ENCODE measurements at regions not wholly inside any gene's neighbourhood (a gene's known extent, or its start where the extent isn't known, plus 50 kb on each side); places are given as distances from the start of the nearest gene placed in this dataset.

DNA sequence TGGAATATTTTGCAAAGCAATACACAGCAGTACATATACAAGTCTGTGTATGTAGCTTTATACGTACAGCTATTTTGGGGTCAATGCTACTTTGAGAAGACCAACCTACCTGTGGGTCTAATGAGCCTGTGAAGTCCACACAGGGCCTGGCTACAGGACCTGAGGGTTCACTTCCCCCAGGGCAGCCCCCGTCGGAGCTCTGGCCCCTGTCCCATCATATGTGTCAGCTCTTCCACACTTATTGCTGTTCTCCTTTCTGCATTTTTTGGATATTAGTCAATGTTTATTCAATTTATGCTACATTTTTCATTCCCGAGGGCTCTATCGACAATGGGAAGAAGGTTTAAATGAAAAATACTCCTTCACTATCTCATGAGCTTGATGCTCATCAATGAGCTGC lies 1473.6 kb downstream of the BRD1 start:
- Histone ChIP-seq H3K36me3 (ENCODE audit: insufficient read depth, low read length) (no peaks in the 10 kb centered on the region), H3K9me3 (ENCODE audit: low read depth, low read length) (no peaks in the 10 kb centered on the region), H3K9ac (ENCODE audit: insufficient read length) (no peak overlapping the region), H3K27ac (no peak overlapping the region), H3K4me3 (no peak overlapping the region)
- TF ChIP-seq FOXP2 (optimal IDR thresholded peaks at IDR 0.05; ENCODE audit: control extremely low read depth, extremely low read length, insufficient read depth): no peak
- no peak for TF ChIP-seq EZH2 (IDR thresholded peaks at IDR 0.05)
- TF ChIP-seq POLR2AphosphoS5 (IDR thresholded peaks at IDR 0.05; ENCODE audit: borderline replicate concordance, low read depth, low read length): no peak
- DNase-seq (ENCODE audit: low read depth, low spot score): no peak

DNA sequence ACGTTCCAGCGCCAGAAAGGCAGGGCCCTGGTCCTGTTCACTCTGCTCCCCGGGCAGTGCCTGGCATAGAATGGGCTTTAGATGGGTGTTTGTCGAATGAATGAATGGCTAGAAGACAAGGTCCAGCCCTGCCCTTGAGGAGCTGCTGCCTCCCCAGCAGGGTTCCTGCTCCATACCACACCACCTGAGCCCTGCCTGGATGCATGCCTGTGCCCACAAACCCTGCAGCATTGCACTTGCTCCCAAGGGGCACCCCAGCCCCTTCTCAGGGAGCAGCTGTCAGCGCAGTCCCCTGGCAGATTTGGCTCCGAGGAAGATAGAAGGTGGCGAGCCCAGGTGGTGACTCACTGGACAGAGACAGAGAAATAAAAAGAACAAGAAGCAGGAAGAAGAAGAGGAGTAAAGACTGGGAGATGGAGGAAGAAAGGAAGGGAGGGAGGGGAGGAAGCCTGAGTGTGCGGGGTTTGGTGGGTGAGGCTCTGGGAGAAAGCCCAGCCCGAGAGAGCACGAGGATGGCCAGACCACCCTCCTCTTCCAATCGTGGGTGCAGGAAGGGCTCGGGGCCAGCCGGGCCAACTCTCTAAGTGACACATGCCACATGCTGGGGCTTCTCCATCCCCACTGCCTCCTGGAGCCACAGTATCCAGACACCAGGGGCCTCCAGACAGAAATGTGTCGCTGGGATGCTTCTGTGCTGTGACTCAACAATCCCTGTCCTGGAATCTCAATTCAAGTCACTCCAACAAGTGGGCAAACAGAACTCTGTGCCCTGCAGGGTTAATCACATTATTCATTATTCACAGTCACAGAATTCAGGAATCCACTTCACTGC lies 1474.3 kb downstream of the BRD1 start:
- Histone ChIP-seq H3K9ac (ENCODE audit: insufficient read length) (no peak overlapping the region), H3K4me3 (no peak overlapping the region), H3K27ac (no peak overlapping the region), H3K36me3 (ENCODE audit: insufficient read depth, low read length) (no peaks in the 10 kb centered on the region), H3K9me3 (ENCODE audit: low read depth, low read length) (no peaks in the 10 kb centered on the region)
- TF ChIP-seq FOXP2 (optimal IDR thresholded peaks at IDR 0.05; ENCODE audit: control extremely low read depth, extremely low read length, insufficient read depth) (no peak), POLR2AphosphoS5 (IDR thresholded peaks at IDR 0.05; ENCODE audit: borderline replicate concordance, low read depth, low read length) (no peak), EZH2 (IDR thresholded peaks at IDR 0.05) (no peak)
- no peak for DNase-seq (ENCODE audit: low read depth, low spot score)

DNA sequence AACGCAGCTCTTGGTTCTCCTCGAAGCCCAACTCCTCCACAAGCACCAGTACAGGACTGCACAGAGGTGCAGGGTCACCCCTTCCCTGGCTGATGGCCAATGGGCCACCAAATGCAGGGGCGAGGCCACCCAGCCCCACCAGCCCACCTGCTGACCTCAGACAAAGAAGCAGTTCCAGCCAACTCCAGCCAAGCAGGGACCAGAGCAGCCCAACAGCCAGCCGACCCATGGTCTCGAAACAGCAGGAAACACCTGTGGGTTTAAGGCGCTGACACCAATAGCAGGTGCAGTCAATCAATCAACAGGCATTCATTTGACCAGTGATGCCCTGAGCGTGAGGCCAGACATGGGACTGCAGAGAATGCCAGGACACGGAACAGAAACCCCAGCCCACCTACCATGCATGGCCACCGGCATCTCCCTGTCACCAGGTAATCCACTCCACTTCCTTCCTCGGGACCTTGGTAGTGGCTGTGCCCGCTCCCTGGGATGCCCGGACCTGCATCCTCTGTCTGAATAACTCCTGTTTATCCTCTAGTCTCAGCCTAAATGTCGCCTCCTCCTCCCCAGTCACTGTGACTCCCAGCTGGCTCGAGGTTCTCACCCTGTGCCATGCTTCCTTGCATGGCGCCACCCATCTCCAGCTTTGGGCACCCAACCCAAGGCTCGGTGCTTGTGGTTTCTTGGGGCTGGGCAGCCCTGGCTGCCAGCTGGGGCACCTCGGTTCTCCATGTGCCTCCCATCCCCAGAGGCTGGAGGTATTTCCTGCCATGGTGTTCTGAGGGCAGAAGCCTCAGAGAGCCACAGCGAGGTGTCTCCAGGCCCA lies 1475.4 kb downstream of the BRD1 start:
- TF ChIP-seq FOXP2 (optimal IDR thresholded peaks at IDR 0.05; ENCODE audit: control extremely low read depth, extremely low read length, insufficient read depth): no peak
- TF ChIP-seq POLR2AphosphoS5 (IDR thresholded peaks at IDR 0.05; ENCODE audit: borderline replicate concordance, low read depth, low read length): no peak
- H3K4me3 ChIP-seq: no peak overlapping the region
- H3K36me3 ChIP-seq (ENCODE audit: insufficient read depth, low read length): no peaks in the 10 kb centered on the region
- DNase-seq (ENCODE audit: low read depth, low spot score): no peak
- H3K27ac ChIP-seq: no peak overlapping the region
- no peak overlapping the region for H3K9ac ChIP-seq (ENCODE audit: insufficient read length)
- no peaks in the 10 kb centered on the region for H3K9me3 ChIP-seq (ENCODE audit: low read depth, low read length)

DNA sequence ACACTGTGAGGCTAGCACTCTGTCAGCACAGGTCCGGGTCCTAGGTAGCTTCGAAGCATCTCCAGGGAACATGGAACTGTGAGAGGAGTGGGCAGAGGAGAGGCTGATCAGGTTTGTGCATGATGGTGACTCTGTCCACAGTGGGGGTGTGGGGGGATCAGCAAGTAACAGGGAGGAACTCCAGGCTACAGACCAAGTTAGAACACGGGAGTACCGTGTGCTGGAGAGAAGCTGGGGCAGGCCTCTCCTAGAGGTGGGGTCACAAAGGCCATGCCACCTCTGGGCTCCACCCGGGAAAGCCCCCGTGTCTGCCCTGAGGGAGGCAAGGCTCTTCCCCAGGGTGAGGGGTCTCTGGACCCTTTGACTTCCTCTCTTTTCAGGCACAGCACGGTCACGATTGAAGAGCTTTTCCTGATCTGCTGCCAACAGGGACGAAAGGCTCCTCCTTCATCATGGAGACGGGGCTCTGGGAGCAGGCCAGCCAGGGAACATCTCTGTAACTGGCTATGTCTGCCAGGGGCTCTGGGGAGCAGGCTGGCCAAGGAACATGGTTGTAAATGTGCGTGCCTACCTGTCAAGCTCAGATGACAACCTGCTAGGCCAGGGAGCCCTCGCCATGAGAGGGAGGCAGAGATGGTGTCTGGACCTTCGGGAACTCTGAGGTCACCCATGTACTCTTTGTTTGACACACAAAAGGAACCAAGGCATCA lies 1476.1 kb downstream of the BRD1 start:
- no peak overlapping the region for H3K27ac ChIP-seq
- no peaks in the 10 kb centered on the region for H3K36me3 ChIP-seq (ENCODE audit: insufficient read depth, low read length)
- no peaks in the 10 kb centered on the region for H3K9me3 ChIP-seq (ENCODE audit: low read depth, low read length)
- no peak overlapping the region for H3K9ac ChIP-seq (ENCODE audit: insufficient read length)
- DNase-seq (ENCODE audit: low read depth, low spot score): no peak
- H3K4me3 ChIP-seq: no peak overlapping the region
- TF ChIP-seq FOXP2 (optimal IDR thresholded peaks at IDR 0.05; ENCODE audit: control extremely low read depth, extremely low read length, insufficient read depth): no peak
- TF ChIP-seq POLR2AphosphoS5 (IDR thresholded peaks at IDR 0.05; ENCODE audit: borderline replicate concordance, low read depth, low read length): no peak
- TF ChIP-seq EZH2 (IDR thresholded peaks at IDR 0.05): no peak

DNA sequence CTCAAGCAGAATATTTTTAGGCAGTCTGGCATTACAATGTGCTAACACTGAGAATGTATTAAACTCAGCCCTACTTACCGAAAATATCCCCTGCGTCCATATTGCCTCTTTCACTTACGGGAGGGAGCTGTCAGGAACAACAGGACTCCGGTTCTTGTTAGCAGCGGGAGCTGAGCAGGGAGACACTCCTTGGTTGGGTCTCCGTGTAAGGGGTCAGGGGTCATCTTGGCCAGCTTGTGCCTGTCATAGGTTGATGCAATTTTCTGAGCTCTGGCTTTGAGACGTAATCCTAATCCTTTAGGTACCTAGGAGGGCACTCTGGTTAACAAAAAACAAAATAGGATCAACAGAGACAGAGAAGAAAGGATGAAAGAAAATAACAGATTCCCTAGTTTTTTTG lies 1477.2 kb downstream of the BRD1 start:
- H3K4me3 ChIP-seq: no peak overlapping the region
- TF ChIP-seq EZH2 (IDR thresholded peaks at IDR 0.05): no peak
- H3K27ac ChIP-seq: no peak overlapping the region
- no peak for DNase-seq (ENCODE audit: low read depth, low spot score)
- H3K36me3 ChIP-seq (ENCODE audit: insufficient read depth, low read length): no peaks in the 10 kb centered on the region
- no peaks in the 10 kb centered on the region for H3K9me3 ChIP-seq (ENCODE audit: low read depth, low read length)
- no peak overlapping the region for H3K9ac ChIP-seq (ENCODE audit: insufficient read length)

DNA sequence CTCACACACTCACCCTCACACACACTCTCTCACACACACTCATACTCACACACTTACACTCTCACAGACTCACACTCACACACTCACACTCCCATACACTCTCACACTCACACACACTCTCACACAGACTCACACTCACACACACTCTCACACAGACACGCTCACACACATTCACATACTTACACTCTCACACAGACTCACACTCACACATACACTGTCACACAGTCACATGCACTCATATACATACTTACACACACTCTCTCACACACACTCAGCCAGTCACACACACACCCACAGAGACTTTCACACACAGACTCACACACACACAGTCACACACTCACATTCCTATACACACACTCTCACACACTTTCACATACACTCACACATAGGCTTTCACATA lies 1478.8 kb downstream of the BRD1 start:
- TF ChIP-seq POLR2AphosphoS5 (IDR thresholded peaks at IDR 0.05; ENCODE audit: borderline replicate concordance, low read depth, low read length): no peak
- TF ChIP-seq FOXP2 (optimal IDR thresholded peaks at IDR 0.05; ENCODE audit: control extremely low read depth, extremely low read length, insufficient read depth): no peak
- no peak for TF ChIP-seq EZH2 (IDR thresholded peaks at IDR 0.05)
- H3K9me3 ChIP-seq (ENCODE audit: low read depth, low read length): no peaks in the 10 kb centered on the region
- no peak overlapping the region for H3K27ac ChIP-seq
- H3K4me3 ChIP-seq: no peak overlapping the region
- no peak for DNase-seq (ENCODE audit: low read depth, low spot score)
- H3K36me3 ChIP-seq (ENCODE audit: insufficient read depth, low read length): no peaks in the 10 kb centered on the region
- H3K9ac ChIP-seq (ENCODE audit: insufficient read length): no peak overlapping the region

DNA sequence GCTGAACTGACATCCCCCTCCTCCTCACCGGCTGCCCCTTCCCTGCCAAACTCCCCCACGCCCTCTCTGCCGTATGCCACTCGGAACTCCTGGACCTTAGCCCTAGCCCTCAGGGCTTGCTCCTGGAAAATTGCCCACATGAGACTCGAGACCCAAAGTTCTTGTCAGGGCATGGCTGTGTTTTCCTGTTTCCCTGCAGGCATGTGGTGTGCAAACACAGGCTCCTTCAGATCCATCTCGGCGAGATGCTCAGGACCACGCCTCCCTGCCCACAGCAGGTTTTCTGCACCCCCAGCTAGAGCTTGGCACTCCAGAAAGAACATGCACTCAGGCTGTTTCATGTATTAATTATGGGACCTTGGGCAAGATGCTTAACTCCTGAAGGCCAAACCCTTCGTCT lies 1480.4 kb downstream of the BRD1 start:
- no peak overlapping the region for H3K4me3 ChIP-seq
- no peak overlapping the region for H3K27ac ChIP-seq
- DNase-seq (ENCODE audit: low read depth, low spot score): no peak
- TF ChIP-seq FOXP2 (optimal IDR thresholded peaks at IDR 0.05; ENCODE audit: control extremely low read depth, extremely low read length, insufficient read depth) (no peak), EZH2 (IDR thresholded peaks at IDR 0.05) (no peak), POLR2AphosphoS5 (IDR thresholded peaks at IDR 0.05; ENCODE audit: borderline replicate concordance, low read depth, low read length) (no peak)
- H3K9ac ChIP-seq (ENCODE audit: insufficient read length): no peak overlapping the region
- H3K36me3 ChIP-seq (ENCODE audit: insufficient read depth, low read length): no peaks in the 10 kb centered on the region
- no peaks in the 10 kb centered on the region for H3K9me3 ChIP-seq (ENCODE audit: low read depth, low read length)

DNA sequence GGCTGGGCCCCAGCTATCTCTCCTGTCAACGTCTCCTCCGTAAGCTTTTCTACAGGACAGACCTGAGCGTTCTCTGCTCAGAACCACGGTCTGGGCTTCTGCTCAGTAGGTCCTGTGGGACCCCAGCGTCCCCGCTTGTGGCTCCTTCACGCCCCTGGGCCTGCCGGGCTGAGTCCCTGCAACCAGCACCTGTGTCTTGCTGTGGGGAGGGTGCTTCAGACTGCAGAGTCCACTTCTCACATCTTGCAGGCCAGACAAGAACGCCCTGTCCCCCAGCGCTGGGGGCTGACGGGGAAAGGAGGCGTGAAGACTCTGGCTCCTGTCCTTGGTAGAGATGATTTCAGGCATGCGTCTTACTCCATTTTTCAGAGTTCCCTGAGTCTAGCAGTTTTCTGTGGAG lies 1480.8 kb downstream of the BRD1 start:
- Histone ChIP-seq H3K27ac (no peak overlapping the region), H3K9me3 (ENCODE audit: low read depth, low read length) (no peaks in the 10 kb centered on the region), H3K36me3 (ENCODE audit: insufficient read depth, low read length) (no peaks in the 10 kb centered on the region), H3K9ac (ENCODE audit: insufficient read length) (no peak overlapping the region), H3K4me3 (no peak overlapping the region)
- TF ChIP-seq POLR2AphosphoS5 (IDR thresholded peaks at IDR 0.05; ENCODE audit: borderline replicate concordance, low read depth, low read length): no peak
- no peak for TF ChIP-seq EZH2 (IDR thresholded peaks at IDR 0.05)
- no peak for TF ChIP-seq FOXP2 (optimal IDR thresholded peaks at IDR 0.05; ENCODE audit: control extremely low read depth, extremely low read length, insufficient read depth)
- no peak for DNase-seq (ENCODE audit: low read depth, low spot score)
